Activated T-cell treated with anti-CD3 and anti-CD28 coated beads, Interleukin-2, amount 50 U/mL, for 4 hours (primary cell): ENCODE measurements at regions not wholly inside any gene's neighbourhood (a gene's known extent, or its start where the extent isn't known, plus 50 kb on each side); places are given as distances from the start of the nearest gene placed in this dataset.

ENCODE experiments used
- ATAC-seq, 2 donors: fragments of 200-7000 bp; cut with Tn5 transposase; one replicate each; pipeline ENCODE4 v1.10.0; 2021
- DNase-seq: peaks from one replicate; pipeline ENCODE4 v3.0.0-alpha.2; 2020
- H3K27me3 Mint-ChIP-seq: one replicate; pipeline ENCODE4 v1.8.0; 2021; ENCODE audit warnings: low read depth, mixed read lengths
- H3K36me3 Mint-ChIP-seq: one replicate; pipeline ENCODE4 v1.8.0; 2022; ENCODE audit warnings: mixed read lengths; ENCODE audit not compliant: insufficient read depth
- H3K4me1 Mint-ChIP-seq: one replicate; pipeline ENCODE4 v1.8.0; 2021; ENCODE audit warnings: low read depth, mixed read lengths
- H3K4me3 Mint-ChIP-seq: one replicate; pipeline ENCODE4 v1.8.0; 2021; ENCODE audit warnings: mild to moderate bottlenecking, moderate library complexity, mixed read lengths
- H3K9me3 Mint-ChIP-seq: one replicate; pipeline ENCODE4 v1.8.0; 2021; ENCODE audit warnings: mixed read lengths

DNA sequence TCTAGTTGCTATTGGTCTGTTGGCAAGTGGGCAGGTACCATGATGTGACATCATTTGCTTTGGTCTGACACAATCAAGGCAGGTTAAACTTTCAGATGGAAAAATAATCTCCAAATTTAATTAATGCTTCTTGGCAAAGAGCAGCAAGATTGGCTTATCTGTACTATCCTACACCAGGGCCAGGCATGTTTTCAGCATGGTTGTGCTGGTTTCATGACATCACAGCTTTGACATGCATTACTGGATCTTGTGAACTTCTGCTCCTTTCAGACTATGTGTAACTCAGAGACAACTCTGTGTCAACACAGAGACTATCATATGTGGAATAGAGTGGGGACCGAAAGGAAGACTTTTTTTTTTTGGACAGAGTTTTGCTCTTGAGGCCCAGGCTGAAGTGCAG, 520.5 kb downstream of the TDRD15 start:
- Mint-ChIP-seq H3K4me1 (no peaks in the 10 kb centered on the region), H3K4me3 (no peak overlapping the region), H3K36me3 (no peaks in the 10 kb centered on the region), H3K27me3 (no peaks in the 10 kb centered on the region), H3K9me3 (peaks cover 11% of the 10 kb centered on the region)
- ATAC-seq (no peak), DNase-seq (no peak)

- Mint-ChIP-seq H3K4me1 (no peaks in the 10 kb centered on the region), H3K9me3 (peaks cover 8% of the 10 kb centered on the region), H3K4me3 (no peak overlapping the region), H3K36me3 (no peaks in the 10 kb centered on the region), H3K27me3 (no peaks in the 10 kb centered on the region)
- no peak for DNase-seq
- no peak for ATAC-seq
Observed at GRCh38 chr2:21646345-21646744, 522.6 kb downstream of the TDRD15 start.

- no peaks in the 10 kb centered on the region for H3K27me3 Mint-ChIP-seq
- H3K4me1 Mint-ChIP-seq = no peaks in the 10 kb centered on the region
- H3K9me3 Mint-ChIP-seq = peaks cover 6% of the 10 kb centered on the region
- DNase-seq (no peak), ATAC-seq (no peak)
- no peak overlapping the region for H3K4me3 Mint-ChIP-seq
- no peaks in the 10 kb centered on the region for H3K36me3 Mint-ChIP-seq
Observed at GRCh38 chr2:21650569-21650968, 526.8 kb downstream of the TDRD15 start.

DNA sequence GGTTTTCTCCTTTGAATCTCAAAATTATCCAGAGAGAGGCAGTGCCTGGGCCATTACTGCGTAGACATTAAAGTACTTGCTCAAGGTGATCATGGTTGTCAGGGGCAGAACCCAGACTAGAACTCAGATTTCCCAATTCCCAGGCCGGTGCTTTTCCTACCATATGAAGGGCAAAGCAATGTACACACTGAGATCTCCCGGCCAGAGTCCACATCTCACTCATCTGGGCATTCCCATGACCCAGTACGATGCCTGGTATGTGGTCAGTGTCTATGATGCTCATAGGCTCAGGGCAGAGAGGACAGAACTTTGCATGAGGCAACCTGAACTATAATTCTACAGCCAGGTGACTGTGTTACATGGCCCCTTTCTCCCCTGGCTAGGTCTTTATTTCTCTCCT, 531.4 kb downstream of the TDRD15 start:
- H3K36me3 Mint-ChIP-seq = no peaks in the 10 kb centered on the region
- no peaks in the 10 kb centered on the region for H3K4me1 Mint-ChIP-seq
- H3K9me3 Mint-ChIP-seq = peaks cover 3% of the 10 kb centered on the region
- no peak for DNase-seq
- H3K27me3 Mint-ChIP-seq = no peaks in the 10 kb centered on the region
- H3K4me3 Mint-ChIP-seq = no peak overlapping the region
- ATAC-seq = no peak

- ATAC-seq = no peak
- H3K4me1 Mint-ChIP-seq = no peaks in the 10 kb centered on the region
Observed at GRCh38 chr2:21656330-21657075, 532.7 kb downstream of the TDRD15 start.

DNA sequence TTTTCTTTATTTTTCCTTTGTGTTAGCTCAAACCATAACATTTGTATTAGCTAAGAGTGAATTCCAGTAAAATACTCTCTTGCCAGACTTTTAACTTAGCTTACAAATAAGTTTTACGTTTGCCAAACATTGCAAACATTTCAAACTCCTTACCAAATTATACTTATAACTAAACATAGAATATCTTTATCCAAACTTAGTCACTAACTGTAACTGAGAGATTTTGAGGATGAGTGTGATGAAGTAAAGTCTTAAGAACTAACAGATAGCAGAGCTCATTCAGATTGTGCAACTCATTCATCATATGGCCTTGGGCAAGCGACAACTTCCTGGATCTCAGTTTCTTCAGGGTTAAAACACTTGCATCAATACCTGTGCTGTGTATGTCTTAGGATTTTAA, 533.7 kb downstream of the TDRD15 start:
- no peaks in the 10 kb centered on the region for H3K27me3 Mint-ChIP-seq
- no peak overlapping the region for H3K4me3 Mint-ChIP-seq
- peaks cover 3% of the 10 kb centered on the region for H3K9me3 Mint-ChIP-seq
- no peaks in the 10 kb centered on the region for H3K36me3 Mint-ChIP-seq
- DNase-seq (no peak), ATAC-seq (no peak)
- no peaks in the 10 kb centered on the region for H3K4me1 Mint-ChIP-seq

More at GRCh38 chr2:21656330-21657075, 532.7 kb downstream of the TDRD15 start:
- DNase-seq = no peak
- no peak overlapping the region for H3K4me3 Mint-ChIP-seq
- H3K27me3 Mint-ChIP-seq = no peaks in the 10 kb centered on the region
- peaks cover 3% of the 10 kb centered on the region for H3K9me3 Mint-ChIP-seq
- no peaks in the 10 kb centered on the region for H3K36me3 Mint-ChIP-seq

DNA sequence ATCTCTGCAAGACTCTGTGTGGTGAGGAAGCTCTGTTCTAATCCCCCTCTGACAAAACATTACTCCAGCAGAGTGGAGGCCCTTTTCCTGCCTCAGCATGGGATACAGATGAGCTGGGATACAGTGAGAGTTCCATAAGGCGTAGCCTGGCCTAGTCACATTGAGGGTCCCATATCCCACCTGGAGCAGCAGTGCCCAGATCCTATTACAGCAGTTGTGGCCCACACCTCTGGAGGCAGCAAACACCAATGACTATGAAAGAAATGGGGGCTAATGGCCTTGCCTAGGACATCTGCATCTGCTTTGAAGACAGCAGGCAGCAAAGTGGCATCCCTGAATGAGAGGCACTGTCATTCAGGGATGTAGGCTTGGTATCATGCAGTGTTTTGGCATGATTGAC, 534.5 kb downstream of the TDRD15 start:
- Mint-ChIP-seq H3K27me3 (no peaks in the 10 kb centered on the region), H3K4me3 (no peak overlapping the region), H3K36me3 (no peaks in the 10 kb centered on the region), H3K9me3 (peaks cover 3% of the 10 kb centered on the region), H3K4me1 (no peaks in the 10 kb centered on the region)
- no peak for DNase-seq
- no peak for ATAC-seq

GRCh38 chr2:21658907-21659477, 535.2 kb downstream of the TDRD15 start:
- no peak for DNase-seq
- Mint-ChIP-seq H3K27me3 (no peaks in the 10 kb centered on the region), H3K4me3 (no peak overlapping the region), H3K36me3 (no peaks in the 10 kb centered on the region), H3K4me1 (no peaks in the 10 kb centered on the region), H3K9me3 (peaks cover 3% of the 10 kb centered on the region)
- no peak for ATAC-seq

DNA sequence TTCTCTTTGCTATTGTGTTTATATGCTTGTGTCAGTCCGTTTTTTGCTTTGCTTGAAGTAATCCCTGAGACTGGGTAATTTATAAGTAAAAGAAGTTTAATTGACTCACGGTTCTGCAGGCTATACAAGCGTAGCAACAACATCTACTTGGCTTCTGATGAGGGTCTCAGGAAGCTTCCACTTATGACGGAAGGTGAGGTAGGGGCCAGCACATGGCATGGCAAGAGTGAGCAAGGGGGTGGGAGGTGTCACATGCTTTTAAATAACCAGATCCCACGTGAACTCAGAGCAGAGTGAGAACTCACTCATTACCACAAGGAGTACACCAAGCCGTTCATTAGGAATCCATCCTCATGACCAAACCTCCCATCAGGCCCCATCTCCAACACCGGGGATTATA, 540.3 kb downstream of the TDRD15 start:
- Mint-ChIP-seq H3K4me3 (no peak overlapping the region), H3K4me1 (no peaks in the 10 kb centered on the region), H3K36me3 (no peaks in the 10 kb centered on the region), H3K9me3 (peaks cover 10% of the 10 kb centered on the region), H3K27me3 (no peaks in the 10 kb centered on the region)
- ATAC-seq (no peak), DNase-seq (no peak)

DNA sequence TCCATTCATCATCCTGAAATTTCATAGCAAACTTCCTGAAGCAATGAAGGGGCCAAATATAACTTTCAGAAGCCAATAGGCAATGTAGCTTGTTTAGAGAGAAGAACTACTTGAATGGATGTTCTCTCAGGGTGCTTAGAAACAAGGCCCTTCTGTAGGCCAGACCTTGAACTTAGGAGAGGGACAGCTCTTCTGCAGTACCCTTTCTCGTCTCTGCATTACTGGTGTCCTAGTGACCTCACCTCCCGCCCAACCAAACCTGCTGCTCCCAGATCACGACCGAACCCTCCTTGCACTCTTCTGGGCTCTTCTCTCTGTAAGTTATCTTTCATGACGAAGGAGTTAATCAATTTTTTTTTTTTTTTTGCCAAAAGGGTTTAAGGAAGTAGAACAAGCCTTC, 543.9 kb downstream of the TDRD15 start:
- ATAC-seq (no peak), DNase-seq (no peak)
- H3K36me3 Mint-ChIP-seq = no peaks in the 10 kb centered on the region
- no peaks in the 10 kb centered on the region for H3K4me1 Mint-ChIP-seq
- H3K9me3 Mint-ChIP-seq = peaks cover 10% of the 10 kb centered on the region
- no peaks in the 10 kb centered on the region for H3K27me3 Mint-ChIP-seq
- H3K4me3 Mint-ChIP-seq = no peak overlapping the region

DNA sequence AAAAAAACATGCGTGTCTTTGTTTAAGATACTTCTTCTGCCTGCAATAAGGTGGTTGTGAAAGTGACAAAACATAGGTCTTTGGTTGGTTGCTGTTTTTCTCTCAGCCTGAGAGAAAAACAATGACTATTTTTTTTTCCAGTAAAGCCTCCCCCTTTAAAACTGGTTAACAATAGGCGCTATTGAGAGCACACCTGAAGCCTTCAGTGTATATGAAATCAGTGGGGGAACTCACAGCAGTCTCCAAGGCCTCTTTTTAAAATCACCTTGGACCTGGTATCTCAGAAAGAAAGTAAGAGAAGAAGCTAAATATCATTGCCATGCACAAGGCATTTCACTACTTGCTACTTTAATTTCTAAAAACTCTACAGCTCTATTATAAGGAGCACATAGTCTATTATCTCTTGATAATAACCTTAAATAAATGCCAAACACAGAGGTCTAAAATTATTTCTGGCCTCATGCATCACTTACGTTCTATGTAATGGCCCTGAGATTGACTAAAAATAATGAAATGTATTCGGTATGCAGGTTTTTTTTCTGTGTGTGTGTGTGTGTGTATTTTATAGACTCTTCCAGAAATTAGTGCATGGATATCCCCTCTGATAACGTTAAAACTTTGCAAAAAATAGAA, 544.4 kb downstream of the TDRD15 start:
- H3K27me3 Mint-ChIP-seq = no peaks in the 10 kb centered on the region
- no peak for ATAC-seq

DNA sequence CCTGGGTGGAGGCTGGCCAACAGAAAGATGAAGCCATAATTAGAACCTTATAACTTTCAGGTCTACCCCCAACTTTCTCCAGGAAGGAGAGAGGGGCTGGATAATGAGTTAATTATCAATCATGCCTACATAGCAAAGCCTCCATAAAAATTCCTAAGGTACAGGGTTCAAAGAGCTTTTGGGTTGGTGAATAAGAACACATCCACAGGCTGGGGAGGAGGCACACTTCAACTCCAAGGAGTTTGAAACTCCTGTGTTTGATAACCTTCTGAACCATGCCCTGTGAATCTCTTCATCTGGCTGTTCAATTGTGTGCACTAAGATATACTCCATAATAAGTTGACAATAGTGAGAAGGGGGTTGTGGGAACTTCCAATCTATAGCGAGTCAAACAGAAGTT, 552.3 kb downstream of the TDRD15 start:
- DNase-seq (no peak), ATAC-seq (no peak)
- H3K27me3 Mint-ChIP-seq = no peaks in the 10 kb centered on the region
- no peaks in the 10 kb centered on the region for H3K4me1 Mint-ChIP-seq
- H3K4me3 Mint-ChIP-seq = no peak overlapping the region
- no peaks in the 10 kb centered on the region for H3K36me3 Mint-ChIP-seq
- H3K9me3 Mint-ChIP-seq = peaks cover 16% of the 10 kb centered on the region

More for the DNA sequence above, 544.4 kb downstream of the TDRD15 start:
- DNase-seq = no peak
- H3K4me3 Mint-ChIP-seq = no peak overlapping the region
- no peaks in the 10 kb centered on the region for H3K4me1 Mint-ChIP-seq
- peaks cover 10% of the 10 kb centered on the region for H3K9me3 Mint-ChIP-seq
- no peaks in the 10 kb centered on the region for H3K36me3 Mint-ChIP-seq

DNA sequence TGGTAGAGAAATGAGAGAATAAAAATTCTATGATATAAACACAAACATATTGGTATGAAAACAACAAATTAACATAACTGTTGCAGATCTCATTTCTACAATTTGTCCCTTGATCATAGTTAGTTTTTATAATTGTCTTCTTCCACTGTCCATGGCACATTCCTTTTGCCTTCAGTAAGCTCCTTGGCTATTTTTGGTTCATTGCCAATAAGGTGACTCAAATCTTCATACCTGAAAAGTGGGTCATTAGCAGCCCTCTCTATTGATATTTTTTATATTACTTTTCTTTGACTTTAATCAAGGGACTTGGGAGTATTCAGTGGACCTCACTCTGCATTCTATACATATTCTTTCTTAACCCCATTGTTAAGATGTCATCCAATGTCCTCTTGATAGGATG, 552.9 kb downstream of the TDRD15 start:
- DNase-seq (no peak), ATAC-seq (no peak)
- no peak overlapping the region for H3K4me3 Mint-ChIP-seq
- no peaks in the 10 kb centered on the region for H3K27me3 Mint-ChIP-seq
- H3K4me1 Mint-ChIP-seq = no peaks in the 10 kb centered on the region
- H3K36me3 Mint-ChIP-seq = no peaks in the 10 kb centered on the region
- H3K9me3 Mint-ChIP-seq = peaks cover 16% of the 10 kb centered on the region

DNA sequence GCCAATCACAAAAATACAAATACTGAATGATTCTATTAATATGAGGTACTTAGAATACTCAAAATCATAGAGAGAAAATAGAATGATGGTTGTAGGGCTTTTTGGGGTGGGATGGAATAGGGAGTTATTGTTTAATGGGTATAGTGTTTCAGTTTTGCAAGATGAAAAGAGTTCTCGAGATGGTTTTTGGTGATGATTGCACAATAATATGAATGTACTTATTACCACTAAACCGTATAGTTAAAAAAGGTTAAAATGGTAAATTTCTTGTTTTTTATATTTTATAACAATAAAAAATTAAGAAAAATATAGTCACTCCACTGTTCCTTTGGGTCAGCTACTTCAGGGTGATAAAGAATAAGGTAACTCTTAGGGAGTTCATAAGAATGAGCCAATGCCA, 560.1 kb downstream of the TDRD15 start:
- no peak overlapping the region for H3K4me3 Mint-ChIP-seq
- H3K4me1 Mint-ChIP-seq = no peaks in the 10 kb centered on the region
- H3K27me3 Mint-ChIP-seq = no peaks in the 10 kb centered on the region
- no peak for ATAC-seq
- peaks cover 9% of the 10 kb centered on the region for H3K9me3 Mint-ChIP-seq
- no peak for DNase-seq
- no peaks in the 10 kb centered on the region for H3K36me3 Mint-ChIP-seq

- no peak overlapping the region for H3K4me3 Mint-ChIP-seq
- no peak for ATAC-seq
- no peak for DNase-seq
- no peaks in the 10 kb centered on the region for H3K4me1 Mint-ChIP-seq
- H3K9me3 Mint-ChIP-seq = no peaks in the 10 kb centered on the region
- no peaks in the 10 kb centered on the region for H3K27me3 Mint-ChIP-seq
- H3K36me3 Mint-ChIP-seq = no peaks in the 10 kb centered on the region
Observed at GRCh38 chr2:21687589-21687988, 563.8 kb downstream of the TDRD15 start.
